ENCODE measurements at regions not wholly inside any gene's neighbourhood (a gene's known extent, or its start where the extent isn't known, plus 50 kb on each side); places are given as distances from the start of the nearest gene placed in this dataset.

DNA sequence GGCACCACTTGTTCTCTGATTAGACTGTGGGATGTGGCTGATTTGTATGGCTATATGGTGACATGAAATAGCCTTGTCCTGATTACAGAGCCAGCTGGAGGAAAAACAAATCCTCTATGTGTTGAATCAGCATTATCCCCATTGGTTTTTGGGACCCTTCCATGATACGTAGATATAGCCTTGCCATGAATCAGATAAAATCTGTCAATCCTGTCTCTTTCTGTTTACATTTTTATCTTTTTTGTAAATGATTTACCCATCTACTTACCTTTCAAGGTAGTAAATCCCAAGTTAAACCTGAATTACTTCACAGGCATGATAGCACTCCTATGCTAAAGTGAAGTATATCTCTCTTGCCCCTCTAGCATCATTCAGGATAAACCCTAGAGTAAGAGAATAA, 789.3 kb downstream of the TMTC2 start:
- ATAC-seq, result no peak
- no peak for TF ChIP-seq ZFP30 (CRISPR knock-in tag; IDR thresholded peaks at IDR 0.05)
- TF ChIP-seq, protein P1, sequence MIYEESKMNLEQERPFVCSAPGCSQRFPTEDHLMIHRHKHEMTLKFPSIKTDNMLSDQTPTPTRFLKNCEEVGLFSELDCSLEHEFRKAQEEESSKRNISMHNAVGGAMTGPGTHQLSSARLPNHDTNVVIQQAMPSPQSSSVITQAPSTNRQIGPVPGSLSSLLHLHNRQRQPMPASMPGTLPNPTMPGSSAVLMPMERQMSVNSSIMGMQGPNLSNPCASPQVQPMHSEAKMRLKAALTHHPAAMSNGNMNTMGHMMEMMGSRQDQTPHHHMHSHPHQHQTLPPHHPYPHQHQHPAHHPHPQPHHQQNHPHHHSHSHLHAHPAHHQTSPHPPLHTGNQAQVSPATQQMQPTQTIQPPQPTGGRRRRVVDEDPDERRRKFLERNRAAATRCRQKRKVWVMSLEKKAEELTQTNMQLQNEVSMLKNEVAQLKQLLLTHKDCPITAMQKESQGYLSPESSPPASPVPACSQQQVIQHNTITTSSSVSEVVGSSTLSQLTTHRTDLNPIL (CRISPR knock-in tag; IDR thresholded peaks at IDR 0.05; ENCODE audit: low read depth), result no peak
- TF ChIP-seq RARB (CRISPR knock-in tag; IDR thresholded peaks at IDR 0.05), result no peak
- no peak for TF ChIP-seq TOX (CRISPR knock-in tag; IDR thresholded peaks at IDR 0.05; ENCODE audit: borderline replicate concordance)
- no peak for TF ChIP-seq PPARA (CRISPR knock-in tag; IDR thresholded peaks at IDR 0.05; ENCODE audit: borderline replicate concordance)
- no peak for TF ChIP-seq SNAI2 (CRISPR knock-in tag; IDR thresholded peaks at IDR 0.05)
- TF ChIP-seq ARNTL (CRISPR knock-in tag; IDR thresholded peaks at IDR 0.05; ENCODE audit: borderline replicate concordance, low read depth), result no peak
- no peak for TF ChIP-seq ESRRG (CRISPR knock-in tag; IDR thresholded peaks at IDR 0.05)
- TF ChIP-seq ISL1 (CRISPR knock-in tag; IDR thresholded peaks at IDR 0.05), result no peak
- TF ChIP-seq, protein P2, sequence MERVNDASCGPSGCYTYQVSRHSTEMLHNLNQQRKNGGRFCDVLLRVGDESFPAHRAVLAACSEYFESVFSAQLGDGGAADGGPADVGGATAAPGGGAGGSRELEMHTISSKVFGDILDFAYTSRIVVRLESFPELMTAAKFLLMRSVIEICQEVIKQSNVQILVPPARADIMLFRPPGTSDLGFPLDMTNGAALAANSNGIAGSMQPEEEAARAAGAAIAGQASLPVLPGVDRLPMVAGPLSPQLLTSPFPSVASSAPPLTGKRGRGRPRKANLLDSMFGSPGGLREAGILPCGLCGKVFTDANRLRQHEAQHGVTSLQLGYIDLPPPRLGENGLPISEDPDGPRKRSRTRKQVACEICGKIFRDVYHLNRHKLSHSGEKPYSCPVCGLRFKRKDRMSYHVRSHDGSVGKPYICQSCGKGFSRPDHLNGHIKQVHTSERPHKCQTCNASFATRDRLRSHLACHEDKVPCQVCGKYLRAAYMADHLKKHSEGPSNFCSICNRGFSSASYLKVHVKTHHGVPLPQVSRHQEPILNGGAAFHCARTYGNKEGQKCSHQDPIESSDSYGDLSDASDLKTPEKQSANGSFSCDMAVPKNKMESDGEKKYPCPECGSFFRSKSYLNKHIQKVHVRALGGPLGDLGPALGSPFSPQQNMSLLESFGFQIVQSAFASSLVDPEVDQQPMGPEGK (CRISPR knock-in tag; IDR thresholded peaks at IDR 0.05; ENCODE audit: borderline replicate concordance), result no peak
- TF ChIP-seq BACH2 (CRISPR knock-in tag; IDR thresholded peaks at IDR 0.05; ENCODE audit: borderline replicate concordance), result no peak
- TF ChIP-seq, protein P3, sequence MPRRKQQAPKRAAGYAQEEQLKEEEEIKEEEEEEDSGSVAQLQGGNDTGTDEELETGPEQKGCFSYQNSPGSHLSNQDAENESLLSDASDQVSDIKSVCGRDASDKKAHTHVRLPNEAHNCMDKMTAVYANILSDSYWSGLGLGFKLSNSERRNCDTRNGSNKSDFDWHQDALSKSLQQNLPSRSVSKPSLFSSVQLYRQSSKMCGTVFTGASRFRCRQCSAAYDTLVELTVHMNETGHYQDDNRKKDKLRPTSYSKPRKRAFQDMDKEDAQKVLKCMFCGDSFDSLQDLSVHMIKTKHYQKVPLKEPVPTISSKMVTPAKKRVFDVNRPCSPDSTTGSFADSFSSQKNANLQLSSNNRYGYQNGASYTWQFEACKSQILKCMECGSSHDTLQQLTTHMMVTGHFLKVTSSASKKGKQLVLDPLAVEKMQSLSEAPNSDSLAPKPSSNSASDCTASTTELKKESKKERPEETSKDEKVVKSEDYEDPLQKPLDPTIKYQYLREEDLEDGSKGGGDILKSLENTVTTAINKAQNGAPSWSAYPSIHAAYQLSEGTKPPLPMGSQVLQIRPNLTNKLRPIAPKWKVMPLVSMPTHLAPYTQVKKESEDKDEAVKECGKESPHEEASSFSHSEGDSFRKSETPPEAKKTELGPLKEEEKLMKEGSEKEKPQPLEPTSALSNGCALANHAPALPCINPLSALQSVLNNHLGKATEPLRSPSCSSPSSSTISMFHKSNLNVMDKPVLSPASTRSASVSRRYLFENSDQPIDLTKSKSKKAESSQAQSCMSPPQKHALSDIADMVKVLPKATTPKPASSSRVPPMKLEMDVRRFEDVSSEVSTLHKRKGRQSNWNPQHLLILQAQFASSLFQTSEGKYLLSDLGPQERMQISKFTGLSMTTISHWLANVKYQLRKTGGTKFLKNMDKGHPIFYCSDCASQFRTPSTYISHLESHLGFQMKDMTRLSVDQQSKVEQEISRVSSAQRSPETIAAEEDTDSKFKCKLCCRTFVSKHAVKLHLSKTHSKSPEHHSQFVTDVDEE (CRISPR knock-in tag; IDR thresholded peaks at IDR 0.05), result no peak
- no peak for TF ChIP-seq GLIS3 (CRISPR knock-in tag; IDR thresholded peaks at IDR 0.05)
- no peak for TF ChIP-seq ZNF70 (CRISPR knock-in tag; IDR thresholded peaks at IDR 0.05)
- TF ChIP-seq ZC3H10 (CRISPR knock-in tag; IDR thresholded peaks at IDR 0.05), result no peak
- no peak for TF ChIP-seq ZNF565 (CRISPR knock-in tag; conservative IDR thresholded peaks at IDR 0.05; ENCODE audit: low read depth)
- TF ChIP-seq TCF4 (CRISPR knock-in tag; IDR thresholded peaks at IDR 0.05; ENCODE audit: borderline replicate concordance), result no peak
- TF ChIP-seq ZFP3 (CRISPR knock-in tag; IDR thresholded peaks at IDR 0.05), result no peak

DNA sequence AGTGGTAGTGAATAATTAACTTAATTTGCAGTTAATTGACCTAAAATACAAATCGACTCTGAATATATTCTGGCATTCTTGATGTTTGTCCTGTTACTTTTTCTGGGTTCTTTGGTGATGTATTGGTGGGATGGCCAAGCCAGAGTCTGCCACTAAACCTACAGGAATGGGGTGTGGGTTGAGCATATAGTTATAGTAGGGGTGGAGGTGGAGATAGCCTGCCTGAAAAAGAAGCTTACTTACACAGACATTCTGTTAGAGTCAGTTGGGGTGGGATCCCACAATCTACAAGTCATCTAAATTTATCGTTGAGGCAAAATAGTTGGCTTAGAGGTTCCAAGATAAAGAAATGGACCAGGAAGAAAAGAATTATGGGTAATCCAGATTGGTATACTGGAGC, 787.7 kb downstream of the TMTC2 start:
- ATAC-seq, result no peak
- TF ChIP-seq, protein P2 (CRISPR knock-in tag; IDR thresholded peaks at IDR 0.05; ENCODE audit: borderline replicate concordance), result no peak
- TF ChIP-seq, protein P1 (CRISPR knock-in tag; IDR thresholded peaks at IDR 0.05; ENCODE audit: low read depth), result no peak
- TF ChIP-seq ZNF70 (CRISPR knock-in tag; IDR thresholded peaks at IDR 0.05) (no peak), ISL1 (CRISPR knock-in tag; IDR thresholded peaks at IDR 0.05) (no peak), GLIS3 (CRISPR knock-in tag; IDR thresholded peaks at IDR 0.05) (no peak), ZC3H10 (CRISPR knock-in tag; IDR thresholded peaks at IDR 0.05) (no peak), PPARA (CRISPR knock-in tag; IDR thresholded peaks at IDR 0.05; ENCODE audit: borderline replicate concordance) (no peak), CSDC2 (CRISPR knock-in tag; IDR thresholded peaks at IDR 0.05) (no peak), TCF4 (CRISPR knock-in tag; IDR thresholded peaks at IDR 0.05; ENCODE audit: borderline replicate concordance) (no peak), ZNF565 (CRISPR knock-in tag; conservative IDR thresholded peaks at IDR 0.05; ENCODE audit: low read depth) (no peak), SNAI2 (CRISPR knock-in tag; IDR thresholded peaks at IDR 0.05) (no peak), ARNTL (CRISPR knock-in tag; IDR thresholded peaks at IDR 0.05; ENCODE audit: borderline replicate concordance, low read depth) (no peak), ZNF8 (CRISPR knock-in tag; IDR thresholded peaks at IDR 0.05) (no peak), OSR1 (CRISPR knock-in tag; IDR thresholded peaks at IDR 0.05) (no peak), RARB (CRISPR knock-in tag; IDR thresholded peaks at IDR 0.05) (no peak)
- TF ChIP-seq, protein P4, sequence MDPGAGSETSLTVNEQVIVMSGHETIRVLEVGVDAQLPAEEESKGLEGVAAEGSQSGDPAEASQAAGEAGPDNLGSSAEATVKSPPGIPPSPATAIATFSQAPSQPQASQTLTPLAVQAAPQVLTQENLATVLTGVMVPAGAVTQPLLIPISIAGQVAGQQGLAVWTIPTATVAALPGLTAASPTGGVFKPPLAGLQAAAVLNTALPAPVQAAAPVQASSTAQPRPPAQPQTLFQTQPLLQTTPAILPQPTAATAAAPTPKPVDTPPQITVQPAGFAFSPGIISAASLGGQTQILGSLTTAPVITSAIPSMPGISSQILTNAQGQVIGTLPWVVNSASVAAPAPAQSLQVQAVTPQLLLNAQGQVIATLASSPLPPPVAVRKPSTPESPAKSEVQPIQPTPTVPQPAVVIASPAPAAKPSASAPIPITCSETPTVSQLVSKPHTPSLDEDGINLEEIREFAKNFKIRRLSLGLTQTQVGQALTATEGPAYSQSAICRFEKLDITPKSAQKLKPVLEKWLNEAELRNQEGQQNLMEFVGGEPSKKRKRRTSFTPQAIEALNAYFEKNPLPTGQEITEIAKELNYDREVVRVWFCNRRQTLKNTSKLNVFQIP (CRISPR knock-in tag; IDR thresholded peaks at IDR 0.05; ENCODE audit: borderline replicate concordance, low read depth), result no peak
- TF ChIP-seq, protein P3 (CRISPR knock-in tag; IDR thresholded peaks at IDR 0.05), result no peak

Measured in SK-N-SH treated with all-trans-retinoic acid at 6 μM for 48 hours (cell line).